Fibroblast of mammary gland (primary cell): ENCODE measurements at regions not wholly inside any gene's neighbourhood (a gene's known extent, or its start where the extent isn't known, plus 50 kb on each side); places are given as distances from the start of the nearest gene placed in this dataset.

Source experiments
- DNase-seq: peaks from one replicate; pipeline ENCODE4 v3.0.0-alpha.2; 2010; ENCODE audit warnings: low read depth
- H3K4me3 ChIP-seq: 2 replicates; pipeline ENCODE4 v1.5.1; 2011; ENCODE audit warnings: low read depth, mild to moderate bottlenecking, low read length, moderate library complexity; ENCODE audit not compliant: control insufficient read depth
- TF ChIP-seq, protein P1 (sequence below): conservative IDR thresholded peaks from 2 replicates; pipeline ENCODE4 v1.5.1; 2011; ENCODE audit warnings: low read depth, low read length, inconsistent platforms; ENCODE audit not compliant: control insufficient read depth, insufficient read depth

DNA sequence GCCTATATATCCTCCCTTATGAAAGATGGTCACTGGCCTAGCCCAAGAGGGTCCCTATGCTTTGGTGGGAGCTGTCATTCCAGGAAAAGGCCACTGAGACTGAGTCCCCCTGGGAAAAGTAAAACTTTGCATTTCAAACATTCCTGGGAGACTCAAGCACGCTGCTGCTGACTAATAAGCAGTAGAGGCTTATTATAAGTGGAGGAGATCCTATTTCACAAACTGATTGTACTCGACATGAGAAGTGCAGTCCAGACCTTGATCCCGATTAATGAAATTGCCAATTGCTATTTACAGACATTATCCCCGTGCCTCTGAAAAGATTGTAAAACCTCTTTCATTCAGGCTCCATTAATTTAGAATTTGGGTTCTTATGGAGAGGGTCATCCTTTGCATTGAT is 96.6 kb downstream of the EMP1 start:
- TF ChIP-seq, protein P1, sequence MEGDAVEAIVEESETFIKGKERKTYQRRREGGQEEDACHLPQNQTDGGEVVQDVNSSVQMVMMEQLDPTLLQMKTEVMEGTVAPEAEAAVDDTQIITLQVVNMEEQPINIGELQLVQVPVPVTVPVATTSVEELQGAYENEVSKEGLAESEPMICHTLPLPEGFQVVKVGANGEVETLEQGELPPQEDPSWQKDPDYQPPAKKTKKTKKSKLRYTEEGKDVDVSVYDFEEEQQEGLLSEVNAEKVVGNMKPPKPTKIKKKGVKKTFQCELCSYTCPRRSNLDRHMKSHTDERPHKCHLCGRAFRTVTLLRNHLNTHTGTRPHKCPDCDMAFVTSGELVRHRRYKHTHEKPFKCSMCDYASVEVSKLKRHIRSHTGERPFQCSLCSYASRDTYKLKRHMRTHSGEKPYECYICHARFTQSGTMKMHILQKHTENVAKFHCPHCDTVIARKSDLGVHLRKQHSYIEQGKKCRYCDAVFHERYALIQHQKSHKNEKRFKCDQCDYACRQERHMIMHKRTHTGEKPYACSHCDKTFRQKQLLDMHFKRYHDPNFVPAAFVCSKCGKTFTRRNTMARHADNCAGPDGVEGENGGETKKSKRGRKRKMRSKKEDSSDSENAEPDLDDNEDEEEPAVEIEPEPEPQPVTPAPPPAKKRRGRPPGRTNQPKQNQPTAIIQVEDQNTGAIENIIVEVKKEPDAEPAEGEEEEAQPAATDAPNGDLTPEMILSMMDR = no peak
- DNase-seq = peak; percentile 13
- H3K4me3 ChIP-seq = no peak overlapping the region

DNA sequence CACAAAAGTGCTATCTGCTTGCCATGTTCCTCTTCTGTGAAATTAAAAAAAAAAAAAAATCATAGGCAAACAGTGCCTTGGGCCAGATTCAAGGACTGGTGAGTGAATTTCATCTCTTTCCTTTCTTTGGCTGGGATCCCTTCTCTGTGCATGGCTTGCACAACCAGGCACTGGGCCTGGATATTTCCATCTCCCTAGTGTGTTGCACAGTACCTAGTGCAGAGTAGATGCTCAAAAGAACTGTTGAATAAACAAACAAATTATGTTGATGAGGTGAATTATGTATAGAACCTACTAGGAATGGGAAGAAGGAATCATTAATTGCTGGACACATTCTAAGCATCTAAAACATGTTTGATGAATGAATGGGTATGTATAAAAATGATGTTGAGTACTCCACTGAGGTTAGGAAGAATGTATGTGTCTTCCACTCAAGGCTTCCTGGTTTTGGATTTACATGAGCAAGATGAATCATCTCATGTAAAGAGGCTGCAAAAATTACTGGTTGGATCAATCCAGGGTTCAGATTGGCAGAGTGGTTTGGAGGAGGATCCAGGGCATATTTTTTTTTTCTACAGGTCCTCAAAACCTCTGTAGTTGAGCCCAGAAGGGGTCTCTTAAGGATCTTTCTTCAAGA is 93.2 kb downstream of the EMP1 start:
- no peak overlapping the region for H3K4me3 ChIP-seq
- TF ChIP-seq, protein P1 = no peak
- peak; percentile 71 for DNase-seq

DNA sequence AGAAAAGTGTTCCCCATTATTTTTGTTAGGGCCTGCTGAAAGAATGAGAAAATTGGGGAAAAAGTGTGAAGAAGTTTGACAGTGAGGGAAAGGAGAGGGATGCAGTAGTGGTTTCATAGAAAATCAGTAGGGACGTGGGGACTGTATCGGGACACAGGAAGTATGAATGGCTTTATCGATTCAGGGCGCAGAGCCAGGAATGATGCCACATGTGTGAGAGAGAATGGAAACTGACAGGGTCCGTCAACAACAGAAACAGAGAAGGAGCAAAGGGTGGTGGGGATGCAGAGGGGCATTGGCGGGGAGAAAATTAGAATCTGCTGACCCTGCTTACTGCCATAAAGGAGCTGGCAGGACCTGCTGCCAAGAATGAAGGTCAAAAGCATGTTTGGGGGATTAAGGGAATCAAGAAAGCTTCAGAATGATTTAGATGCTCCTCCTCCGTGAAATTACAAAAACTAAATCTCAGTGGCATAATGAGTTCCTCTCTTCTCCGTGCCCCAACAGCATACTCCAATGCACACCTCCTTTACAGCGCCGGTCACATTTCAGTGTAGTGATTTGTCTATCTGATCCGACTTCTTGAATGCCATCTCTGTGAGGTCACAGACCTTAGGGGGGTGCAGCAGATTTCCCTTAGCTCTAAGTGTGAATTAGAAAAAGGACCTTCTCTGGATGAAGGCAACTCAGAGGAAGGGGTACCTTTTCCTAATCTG is 92.6 kb downstream of the EMP1 start:
- TF ChIP-seq, protein P1 = no peak
- no peak for DNase-seq
- no peak overlapping the region for H3K4me3 ChIP-seq

DNA sequence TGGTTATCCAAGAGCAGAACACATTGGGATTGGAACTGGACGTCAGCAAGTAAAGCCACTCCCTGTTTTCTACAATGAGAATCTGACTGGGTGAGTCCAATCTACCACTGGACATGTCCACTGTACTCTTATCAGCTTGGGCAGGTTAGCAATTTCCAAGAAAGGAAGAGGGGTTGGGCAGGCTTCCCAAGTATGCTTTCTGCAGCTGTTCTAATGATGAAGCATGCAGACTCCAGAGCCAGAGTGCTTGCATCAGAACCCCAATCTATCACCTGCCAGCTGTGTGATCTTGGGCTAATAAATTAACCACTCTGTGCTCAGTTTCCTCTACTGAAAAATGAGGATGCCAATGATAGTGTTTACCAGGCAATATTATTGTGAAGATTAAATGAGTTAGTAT is 92.0 kb downstream of the EMP1 start:
- peak; percentile 49 for DNase-seq
- TF ChIP-seq, protein P1 = no peak
- H3K4me3 ChIP-seq = no peak overlapping the region

DNA sequence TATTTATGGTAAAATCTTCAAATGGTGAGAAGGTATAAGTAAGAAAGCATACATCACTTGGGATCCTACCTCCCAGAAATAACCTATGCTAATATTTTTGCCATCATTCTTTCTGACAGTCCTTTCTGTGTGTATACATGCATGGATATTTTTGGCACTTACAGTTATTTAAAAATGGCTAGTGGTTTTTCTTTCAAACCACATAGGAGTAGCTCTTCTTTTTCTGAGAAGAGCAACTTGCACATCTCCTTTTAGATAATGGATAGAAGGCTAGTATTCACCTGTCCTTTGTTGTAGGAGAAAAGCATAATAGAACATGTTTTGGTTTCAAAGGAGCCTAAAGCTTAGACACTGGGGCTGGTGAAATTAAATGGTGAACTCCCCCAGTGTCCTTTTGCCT is 87.3 kb downstream of the EMP1 start:
- no peak for DNase-seq
- no peak overlapping the region for H3K4me3 ChIP-seq
- TF ChIP-seq, protein P1 = no peak

DNA sequence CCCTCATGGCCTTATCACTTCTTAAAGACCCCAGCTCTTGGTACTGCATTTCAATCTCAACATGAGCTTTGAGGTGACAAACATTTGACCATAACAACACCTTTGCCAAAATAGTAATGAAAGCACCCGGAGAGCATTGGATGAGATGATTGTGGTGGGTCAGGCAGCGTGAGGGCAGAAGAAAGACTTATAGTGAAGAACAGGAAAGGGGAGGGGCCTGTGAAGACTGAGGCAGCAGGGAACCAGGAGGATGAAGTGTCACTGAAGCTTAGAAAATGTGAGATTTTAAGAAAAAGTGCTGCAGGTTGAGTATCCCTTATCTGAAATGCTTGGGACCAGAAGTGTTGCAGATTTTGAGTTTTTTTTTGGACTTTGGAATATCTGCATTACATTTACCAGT is 86.3 kb downstream of the EMP1 start:
- DNase-seq = no peak
- TF ChIP-seq, protein P1 = no peak
- no peak overlapping the region for H3K4me3 ChIP-seq
